ENCODE measurements at regions not wholly inside any gene's neighbourhood (a gene's known extent, or its start where the extent isn't known, plus 50 kb on each side); places are given as distances from the start of the nearest gene placed in this dataset.

DNA sequence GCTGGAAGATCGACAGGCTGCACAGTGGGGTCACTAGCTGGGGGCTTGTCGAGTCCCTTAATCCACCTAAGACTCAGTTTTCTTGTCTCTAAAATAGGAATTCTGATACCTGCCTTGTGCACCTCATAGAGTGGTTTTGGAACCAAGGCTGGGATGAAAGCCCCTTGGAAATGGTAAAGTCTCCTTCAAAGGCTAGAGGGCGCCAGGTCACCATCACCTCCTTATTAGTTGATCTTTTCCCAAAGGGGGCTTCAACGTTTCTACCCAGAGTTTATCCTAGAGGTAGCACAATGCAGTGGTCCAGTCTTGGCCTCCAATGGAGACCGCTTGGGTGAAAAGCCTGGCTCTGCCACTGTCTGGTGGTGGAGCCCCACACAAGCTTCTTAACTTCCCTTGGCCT lies 158.2 kb downstream of the AIPL1 start:
- TF ChIP-seq, protein P1, sequence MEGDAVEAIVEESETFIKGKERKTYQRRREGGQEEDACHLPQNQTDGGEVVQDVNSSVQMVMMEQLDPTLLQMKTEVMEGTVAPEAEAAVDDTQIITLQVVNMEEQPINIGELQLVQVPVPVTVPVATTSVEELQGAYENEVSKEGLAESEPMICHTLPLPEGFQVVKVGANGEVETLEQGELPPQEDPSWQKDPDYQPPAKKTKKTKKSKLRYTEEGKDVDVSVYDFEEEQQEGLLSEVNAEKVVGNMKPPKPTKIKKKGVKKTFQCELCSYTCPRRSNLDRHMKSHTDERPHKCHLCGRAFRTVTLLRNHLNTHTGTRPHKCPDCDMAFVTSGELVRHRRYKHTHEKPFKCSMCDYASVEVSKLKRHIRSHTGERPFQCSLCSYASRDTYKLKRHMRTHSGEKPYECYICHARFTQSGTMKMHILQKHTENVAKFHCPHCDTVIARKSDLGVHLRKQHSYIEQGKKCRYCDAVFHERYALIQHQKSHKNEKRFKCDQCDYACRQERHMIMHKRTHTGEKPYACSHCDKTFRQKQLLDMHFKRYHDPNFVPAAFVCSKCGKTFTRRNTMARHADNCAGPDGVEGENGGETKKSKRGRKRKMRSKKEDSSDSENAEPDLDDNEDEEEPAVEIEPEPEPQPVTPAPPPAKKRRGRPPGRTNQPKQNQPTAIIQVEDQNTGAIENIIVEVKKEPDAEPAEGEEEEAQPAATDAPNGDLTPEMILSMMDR (IDR thresholded peaks at IDR 0.05; ENCODE audit: low read depth, low read length) = no peak
- H3K4me3 ChIP-seq (replicated peaks in 1 of 2; ENCODE audit: low read depth in 2 of 2, low read length in 2 of 2) = no peak overlapping the region
- DNase-seq (ENCODE audit: low read depth in 2 of 2) = no peak

DNA sequence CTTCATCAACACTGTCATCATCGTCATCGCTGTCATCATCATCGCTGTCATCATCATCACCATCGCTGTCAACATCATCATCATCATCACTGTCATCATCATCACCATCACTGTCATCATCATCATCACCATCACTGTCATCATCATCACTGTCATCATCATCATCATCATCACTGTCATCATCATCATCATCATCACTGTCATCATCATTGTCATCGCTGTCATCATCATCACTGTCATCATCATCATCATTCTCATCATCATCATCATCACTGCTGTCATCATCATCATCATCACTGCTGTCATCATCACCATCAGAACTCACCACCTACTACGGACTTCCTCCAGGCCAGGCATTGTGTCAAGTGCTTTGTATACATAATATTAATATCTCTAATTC lies 160.6 kb downstream of the AIPL1 start:
- TF ChIP-seq, protein P1 (IDR thresholded peaks at IDR 0.05; ENCODE audit: low read depth, low read length) = no peak
- H3K4me3 ChIP-seq (replicated peaks in 1 of 2; ENCODE audit: low read depth in 2 of 2, low read length in 2 of 2) = no peak overlapping the region
- DNase-seq (ENCODE audit: low read depth in 2 of 2) = no peak

DNA sequence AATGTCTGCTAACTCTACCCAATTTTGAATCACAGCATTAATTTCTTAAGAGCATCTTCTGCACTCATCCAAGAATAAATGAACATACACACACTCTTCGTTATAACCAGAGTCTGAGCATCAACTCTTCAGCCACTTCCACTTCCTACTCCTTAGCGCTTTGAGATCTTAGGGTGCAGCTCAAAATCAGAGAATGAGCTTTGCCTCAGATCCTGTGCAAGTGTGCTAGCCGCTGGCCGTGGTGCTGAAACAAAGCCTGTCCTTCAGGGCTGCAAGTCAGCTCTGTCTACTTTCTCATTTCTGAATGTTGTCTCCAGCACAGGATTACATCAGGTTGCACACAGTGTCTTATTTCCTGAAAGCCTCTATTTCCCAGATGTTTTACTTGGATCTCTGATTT lies 165.4 kb downstream of the AIPL1 start:
- no peak overlapping the region for H3K4me3 ChIP-seq (replicated peaks in 1 of 2; ENCODE audit: low read depth in 2 of 2, low read length in 2 of 2)
- TF ChIP-seq, protein P1 (IDR thresholded peaks at IDR 0.05; ENCODE audit: low read depth, low read length) = no peak
- DNase-seq (ENCODE audit: low read depth in 2 of 2) = peak; percentile 12 to 32

DNA sequence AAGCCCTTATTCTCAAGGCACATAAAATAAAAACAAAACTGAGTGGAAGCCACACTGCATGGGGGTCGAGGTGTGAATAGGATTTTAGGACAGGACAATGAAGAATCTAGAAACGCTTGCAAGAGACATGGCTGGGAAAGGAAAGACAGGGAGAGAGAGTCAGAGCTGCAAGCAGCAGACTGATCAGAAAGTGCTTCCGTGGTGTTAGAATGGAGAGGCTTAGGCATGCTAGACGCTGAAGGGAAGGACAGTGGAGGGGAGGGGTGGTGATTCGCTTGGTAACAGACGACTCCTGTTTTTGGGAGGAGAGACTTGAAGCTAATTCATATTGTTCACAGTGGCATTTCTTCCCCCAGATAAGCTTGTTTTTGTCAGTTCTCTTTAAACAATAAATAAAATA lies 173.5 kb downstream of the AIPL1 start:
- DNase-seq (ENCODE audit: low read depth in 2 of 2) = no peak
- TF ChIP-seq, protein P1 (IDR thresholded peaks at IDR 0.05; ENCODE audit: low read depth, low read length) = no peak
- H3K4me3 ChIP-seq (replicated peaks in 1 of 2; ENCODE audit: low read depth in 2 of 2, low read length in 2 of 2) = no peak overlapping the region

DNA sequence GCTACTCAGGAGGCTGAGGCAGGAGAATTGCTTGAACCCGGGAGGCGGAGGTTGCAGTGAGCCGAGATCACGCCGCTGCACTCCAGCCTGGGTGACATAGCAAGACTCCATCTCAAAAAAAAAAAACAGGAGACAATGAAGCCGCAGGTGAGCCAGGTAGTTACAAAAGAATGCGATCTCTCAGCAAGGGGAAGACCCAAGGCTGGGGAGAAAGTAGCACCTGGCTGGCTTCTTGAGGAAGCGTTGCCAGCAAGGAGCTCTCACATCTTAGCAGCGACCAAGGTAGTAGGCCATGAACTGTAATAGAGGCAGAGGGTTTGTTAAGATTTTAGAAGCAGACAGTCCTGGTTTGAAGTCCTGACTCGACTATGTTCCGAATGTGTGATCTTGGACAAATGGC lies 175.0 kb downstream of the AIPL1 start:
- no peak overlapping the region for H3K4me3 ChIP-seq (replicated peaks in 1 of 2; ENCODE audit: low read depth in 2 of 2, low read length in 2 of 2)
- DNase-seq (ENCODE audit: low read depth in 2 of 2) = no peak
- TF ChIP-seq, protein P1 (IDR thresholded peaks at IDR 0.05; ENCODE audit: low read depth, low read length) = no peak

DNA sequence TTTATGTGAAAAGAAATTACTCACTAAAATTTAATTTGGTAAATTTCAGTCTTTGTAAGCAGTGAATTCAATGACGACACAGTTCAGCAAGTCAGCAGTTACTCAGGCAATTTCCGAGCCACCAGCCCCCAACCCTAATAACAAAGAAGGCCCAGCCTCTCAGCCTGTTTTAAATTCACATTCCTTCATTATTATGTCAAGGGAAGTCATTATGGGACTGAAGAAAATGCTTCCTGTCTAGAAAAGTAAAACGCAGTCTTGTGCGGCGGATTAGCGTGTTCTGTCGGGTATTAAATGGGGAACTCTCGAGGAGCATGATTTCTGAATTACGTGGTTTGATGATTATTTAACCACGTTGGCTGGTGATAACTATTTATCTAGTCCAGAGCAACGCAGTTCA lies 177.6 kb downstream of the AIPL1 start:
- TF ChIP-seq, protein P1 (IDR thresholded peaks at IDR 0.05; ENCODE audit: low read depth, low read length) = no peak
- peak in 1 of 2 donors; percentile 12 for DNase-seq (ENCODE audit: low read depth in 2 of 2)
- H3K4me3 ChIP-seq (replicated peaks in 1 of 2; ENCODE audit: low read depth in 2 of 2, low read length in 2 of 2) = no peak overlapping the region

DNA sequence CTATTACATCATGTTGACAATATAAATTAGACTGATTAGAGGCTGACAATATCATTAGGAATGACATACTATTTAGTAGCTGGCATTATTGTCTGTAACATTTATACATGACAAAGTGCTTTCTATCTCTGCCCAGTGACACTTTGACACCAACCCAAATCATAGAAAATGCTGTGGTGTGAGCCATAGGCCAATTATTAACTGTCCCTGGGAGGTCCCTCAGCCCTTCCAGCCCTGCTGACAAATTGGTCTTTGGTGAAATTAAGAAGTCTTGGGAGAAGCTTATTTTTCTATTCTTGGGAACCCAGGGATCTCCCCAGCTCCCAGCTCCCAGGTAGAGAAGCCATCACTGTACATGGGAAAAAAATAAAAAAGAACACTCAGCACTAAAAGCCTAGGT lies 179.6 kb downstream of the AIPL1 start:
- no peak overlapping the region for H3K4me3 ChIP-seq (replicated peaks in 1 of 2; ENCODE audit: low read depth in 2 of 2, low read length in 2 of 2)
- TF ChIP-seq, protein P1 (IDR thresholded peaks at IDR 0.05; ENCODE audit: low read depth, low read length) = no peak

More for the DNA sequence above, 179.6 kb downstream of the AIPL1 start:
- DNase-seq (ENCODE audit: low read depth in 2 of 2) = no peak

Measured in cardiac fibroblast (primary cell).